ENCODE measurements at regions not wholly inside any gene's neighbourhood (a gene's known extent, or its start where the extent isn't known, plus 50 kb on each side); places are given as distances from the start of the nearest gene placed in this dataset.

- no peak for DNase-seq (ENCODE audit: low read depth)
- TF ChIP-seq CTCF (IDR thresholded peaks at IDR 0.05; ENCODE audit: control insufficient read depth, extremely low read depth, insufficient read depth) = no peak
- no peak overlapping the region for H3K4me3 ChIP-seq (ENCODE audit: low read depth, low read length)
These were observed 146.1 kb upstream of the KBTBD8 start for GRCh38 chr3:66851894-66852613.

- H3K4me3 ChIP-seq (ENCODE audit: low read depth, low read length) = no peak overlapping the region
- no peak for DNase-seq (ENCODE audit: low read depth)
These were observed 143.4 kb upstream of the KBTBD8 start for GRCh38 chr3:66854601-66855151.

GRCh38 chr3:66856533-66856932, 141.6 kb upstream of the KBTBD8 start:
- no peak overlapping the region for H3K4me3 ChIP-seq (ENCODE audit: low read depth, low read length)
- TF ChIP-seq CTCF (IDR thresholded peaks at IDR 0.05; ENCODE audit: control insufficient read depth, extremely low read depth, insufficient read depth) = no peak
- no peak for DNase-seq (ENCODE audit: low read depth)

More at GRCh38 chr3:66854601-66855151, 143.4 kb upstream of the KBTBD8 start:
- TF ChIP-seq CTCF (IDR thresholded peaks at IDR 0.05; ENCODE audit: control insufficient read depth, extremely low read depth, insufficient read depth) = no peak

GRCh38 chr3:66858656-66859381, 139.3 kb upstream of the KBTBD8 start:
- DNase-seq (ENCODE audit: low read depth) = no peak
- no peak overlapping the region for H3K4me3 ChIP-seq (ENCODE audit: low read depth, low read length)
- no peak for TF ChIP-seq CTCF (IDR thresholded peaks at IDR 0.05; ENCODE audit: control insufficient read depth, extremely low read depth, insufficient read depth)

- TF ChIP-seq CTCF (IDR thresholded peaks at IDR 0.05; ENCODE audit: control insufficient read depth, extremely low read depth, insufficient read depth) = no peak
- DNase-seq (ENCODE audit: low read depth) = no peak
- H3K4me3 ChIP-seq (ENCODE audit: low read depth, low read length) = no peak overlapping the region
These were observed 137.3 kb upstream of the KBTBD8 start for GRCh38 chr3:66860771-66861170.

- no peak for DNase-seq (ENCODE audit: low read depth)
These were observed 134.6 kb upstream of the KBTBD8 start for GRCh38 chr3:66863205-66864111.

More at GRCh38 chr3:66863205-66864111, 134.6 kb upstream of the KBTBD8 start:
- TF ChIP-seq CTCF (IDR thresholded peaks at IDR 0.05; ENCODE audit: control insufficient read depth, extremely low read depth, insufficient read depth) = no peak
- H3K4me3 ChIP-seq (ENCODE audit: low read depth, low read length) = no peak overlapping the region

All from LNCaP clone FGC (cell line).